ENCODE measurements at regions not wholly inside any gene's neighbourhood (a gene's known extent, or its start where the extent isn't known, plus 50 kb on each side); places are given as distances from the start of the nearest gene placed in this dataset.

- H3K4me2 ChIP-seq: no peak overlapping the region
- no peak overlapping the region for H3K9ac ChIP-seq
- H3K36me3 ChIP-seq: no peaks in the 10 kb centered on the region
- H3K4me1 ChIP-seq: no peaks in the 10 kb centered on the region
- H3K9me3 ChIP-seq (replicated peaks in 1 of 11): peaks cover 78 to 96% (median 91%) of the 10 kb centered on the region in 11 experiments
- H4K20me1 ChIP-seq: no peaks in the 10 kb centered on the region
- no peak for TF ChIP-seq Cebpa-rat (IDR thresholded peaks at IDR 0.05)
- H3K4me3 ChIP-seq: no peak overlapping the region
- H3K27ac ChIP-seq: no peak overlapping the region
- no peaks in the 10 kb centered on the region for H3K27me3 ChIP-seq
These were observed 121.0 kb upstream of the ZNF716 start for GRCh38 chr7:57328963-57329362.

- H3K9ac ChIP-seq: no peak overlapping the region
- H3K27me3 ChIP-seq: no peaks in the 10 kb centered on the region; a peak in 2 of 22 replicates
- no peaks in the 10 kb centered on the region for H3K36me3 ChIP-seq
- H3K4me1 ChIP-seq: peaks cover 0 to 8% (median 0%) of the 10 kb centered on the region in 10 experiments; a peak in 6 of 20 replicates
- no peak overlapping the region for H3K27ac ChIP-seq
- H3K9me3 ChIP-seq (replicated peaks in 1 of 11): peaks cover 2 to 30% (median 13%) of the 10 kb centered on the region in 11 experiments; a peak in 19 of 22 replicates
- H4K20me1 ChIP-seq: no peaks in the 10 kb centered on the region
- H3K4me2 ChIP-seq: peak overlapping the region in 4 of 11 experiments; percentile 10 to 30 (median 15); a peak in 6 of 22 replicates
- no peak overlapping the region for H3K4me3 ChIP-seq
- no peak for TF ChIP-seq Cebpa-rat (IDR thresholded peaks at IDR 0.05)
These were observed 110.6 kb upstream of the ZNF716 start for GRCh38 chr7:57339198-57339944.

GRCh38 chr7:57342954-57343353, 107.0 kb upstream of the ZNF716 start:
- Histone ChIP-seq H3K27me3 (no peaks in the 10 kb centered on the region; a peak in 2 of 22 replicates), H3K9ac (no peak overlapping the region), H3K4me2 (no peak overlapping the region), H3K9me3 (replicated peaks in 1 of 11) (peaks cover 0 to 13% (median 0%) of the 10 kb centered on the region in 11 experiments; a peak in 4 of 22 replicates), H3K27ac (no peak overlapping the region), H4K20me1 (no peaks in the 10 kb centered on the region), H3K4me3 (no peak overlapping the region), H3K4me1 (peaks cover 0 to 8% (median 0%) of the 10 kb centered on the region in 10 experiments; a peak in 6 of 20 replicates), H3K36me3 (no peaks in the 10 kb centered on the region)
- no peak for TF ChIP-seq Cebpa-rat (IDR thresholded peaks at IDR 0.05)

- peaks cover 0 to 17% (median 0%) of the 10 kb centered on the region in 11 experiments; a peak in 4 of 22 replicates for H3K9me3 ChIP-seq (replicated peaks in 1 of 11)
These were observed 105.9 kb upstream of the ZNF716 start for GRCh38 chr7:57343901-57344622.

GRCh38 chr7:57344957-57345356, 105.0 kb upstream of the ZNF716 start:
- Histone ChIP-seq H3K4me2 (no peak overlapping the region), H3K9ac (no peak overlapping the region), H3K4me3 (no peak overlapping the region), H3K27me3 (no peaks in the 10 kb centered on the region), H3K4me1 (no peaks in the 10 kb centered on the region), H3K9me3 (replicated peaks in 1 of 11) (peaks cover 0 to 22% (median 4%) of the 10 kb centered on the region in 11 experiments; a peak in 8 of 22 replicates), H4K20me1 (no peaks in the 10 kb centered on the region), H3K36me3 (no peaks in the 10 kb centered on the region), H3K27ac (no peak overlapping the region)
- TF ChIP-seq Cebpa-rat (IDR thresholded peaks at IDR 0.05): no peak

More at GRCh38 chr7:57343901-57344622, 105.9 kb upstream of the ZNF716 start:
- H3K4me3 ChIP-seq: no peak overlapping the region
- no peaks in the 10 kb centered on the region for H4K20me1 ChIP-seq
- no peaks in the 10 kb centered on the region for H3K27me3 ChIP-seq
- H3K4me1 ChIP-seq: peaks cover 0 to 8% (median 0%) of the 10 kb centered on the region in 10 experiments; a peak in 6 of 20 replicates
- no peaks in the 10 kb centered on the region for H3K36me3 ChIP-seq
- H3K9ac ChIP-seq: no peak overlapping the region
- no peak overlapping the region for H3K4me2 ChIP-seq
- no peak overlapping the region for H3K27ac ChIP-seq
- no peak for TF ChIP-seq Cebpa-rat (IDR thresholded peaks at IDR 0.05)

- Histone ChIP-seq H4K20me1 (no peaks in the 10 kb centered on the region), H3K4me1 (no peaks in the 10 kb centered on the region), H3K27ac (no peak overlapping the region), H3K27me3 (no peaks in the 10 kb centered on the region), H3K4me3 (no peak overlapping the region), H3K4me2 (no peak overlapping the region), H3K36me3 (no peaks in the 10 kb centered on the region), H3K9ac (no peak overlapping the region), H3K9me3 (replicated peaks in 1 of 11) (peaks cover 5 to 40% (median 24%) of the 10 kb centered on the region in 11 experiments; a peak in 16 of 22 replicates)
- TF ChIP-seq Cebpa-rat (IDR thresholded peaks at IDR 0.05): no peak
These were observed 101.2 kb upstream of the ZNF716 start for GRCh38 chr7:57348646-57349269.

- H3K36me3 ChIP-seq: no peaks in the 10 kb centered on the region
- H3K4me1 ChIP-seq: no peaks in the 10 kb centered on the region
- no peak overlapping the region for H3K4me3 ChIP-seq
- H3K9ac ChIP-seq: no peak overlapping the region
- no peak for TF ChIP-seq Cebpa-rat (IDR thresholded peaks at IDR 0.05)
- no peaks in the 10 kb centered on the region for H3K27me3 ChIP-seq
- no peak overlapping the region for H3K27ac ChIP-seq
- H3K9me3 ChIP-seq (replicated peaks in 1 of 11): peaks cover 23 to 87% (median 54%) of the 10 kb centered on the region in 11 experiments
- H4K20me1 ChIP-seq: no peaks in the 10 kb centered on the region
- no peak overlapping the region for H3K4me2 ChIP-seq
These were observed 95.8 kb upstream of the ZNF716 start for GRCh38 chr7:57354195-57354594.

GRCh38 chr7:57354679-57355338, 95.2 kb upstream of the ZNF716 start:
- Histone ChIP-seq H3K27ac (no peak overlapping the region), H3K9ac (no peak overlapping the region), H3K36me3 (no peaks in the 10 kb centered on the region), H3K9me3 (replicated peaks in 1 of 11) (peaks cover 26 to 90% (median 59%) of the 10 kb centered on the region in 11 experiments), H3K4me1 (no peaks in the 10 kb centered on the region), H3K27me3 (no peaks in the 10 kb centered on the region), H3K4me3 (no peak overlapping the region), H3K4me2 (no peak overlapping the region), H4K20me1 (no peaks in the 10 kb centered on the region)
- TF ChIP-seq Cebpa-rat (IDR thresholded peaks at IDR 0.05): no peak

GRCh38 chr7:57361406-57361805, 88.6 kb upstream of the ZNF716 start:
- no peak overlapping the region for H3K4me3 ChIP-seq
- no peaks in the 10 kb centered on the region for H3K36me3 ChIP-seq
- no peaks in the 10 kb centered on the region for H3K4me1 ChIP-seq
- no peak overlapping the region for H3K9ac ChIP-seq
- no peak overlapping the region for H3K4me2 ChIP-seq
- no peak for TF ChIP-seq Cebpa-rat (IDR thresholded peaks at IDR 0.05)
- no peak overlapping the region for H3K27ac ChIP-seq
- H3K9me3 ChIP-seq (replicated peaks in 1 of 11): peaks cover 20 to 57% (median 43%) of the 10 kb centered on the region in 11 experiments; a peak in 21 of 22 replicates
- H4K20me1 ChIP-seq: no peaks in the 10 kb centered on the region
- no peaks in the 10 kb centered on the region for H3K27me3 ChIP-seq

All from BLaER1 treated with 17β-estradiol and CSF1 and Interleukin-3, amounts not matched to agents 10 nM and 100 nM (cell line).